IMR-90 (cell line): ENCODE measurements at regions not wholly inside any gene's neighbourhood (a gene's known extent, or its start where the extent isn't known, plus 50 kb on each side); places are given as distances from the start of the nearest gene placed in this dataset.

ENCODE experiments used
- ATAC-seq: fragments of 200-7000 bp; cut with Tn5 transposase; 2 replicates; pipeline ENCODE4 v1.9.1; 2020; ENCODE audit warnings: low read depth, mild to moderate bottlenecking, moderate library complexity
- BruUV-seq: library from RNA; stranded (reverse); fragments of 400-500 nt; replicated peaks from 2 replicates; lab custom pipeline; 2021; lab: Mats Ljungman, UMichigan
- CTCF ChIA-PET: fragments of 300-600 bp; formaldehyde crosslinking; extraction: SDS; loops from one replicate; lab custom pipeline; 2021; ENCODE audit warnings: antibody characterized with exemption; lab: Yijun Ruan, JAX
- POLR2A ChIA-PET: fragments of 300-600 bp; sonication (Branson Sonifier 250); formaldehyde crosslinking; loops from one replicate; lab custom pipeline; 2022; ENCODE audit warnings: antibody characterized with exemption; ENCODE audit not compliant: unreplicated experiment; lab: Charles Lee
- DNase-seq: peaks from one replicate; pipeline ENCODE4 v3.0.0; 2013
- H2AFZ ChIP-seq: replicated peaks from 2 replicates; pipeline ENCODE3; 2013; ENCODE audit warnings: low read length, mild to moderate bottlenecking; ENCODE audit not compliant: poor library complexity
- H2AK5ac ChIP-seq: 2 replicates; pipeline ENCODE4 v1.6.1; 2013; ENCODE audit warnings: low read depth, low read length, inconsistent platforms
- H2AK9ac ChIP-seq: replicated peaks from 2 replicates; pipeline ENCODE3; 2013; ENCODE audit warnings: mild to moderate bottlenecking, low read depth, low read length, moderate library complexity; ENCODE audit not compliant: poor library complexity
- H2BK120ac ChIP-seq: 2 replicates; pipeline ENCODE4 v1.6.1; 2013; ENCODE audit warnings: low read depth, low read length, inconsistent platforms
- H2BK15ac ChIP-seq: 3 replicates; pipeline ENCODE4 v1.6.1; 2013; ENCODE audit warnings: low read depth, low read length, inconsistent platforms
- H2BK20ac ChIP-seq: 2 replicates; pipeline ENCODE4 v1.6.1; 2013; ENCODE audit warnings: low read depth, mild to moderate bottlenecking, inconsistent platforms, low read length, moderate library complexity
- H2BK5ac ChIP-seq: 2 replicates; pipeline ENCODE4 v1.6.1; 2013; ENCODE audit warnings: mild to moderate bottlenecking, low read depth, low read length, inconsistent platforms; ENCODE audit not compliant: poor library complexity, severe bottlenecking
- H3K14ac ChIP-seq: replicated peaks from 2 replicates; pipeline ENCODE4 v1.6.1; 2013; ENCODE audit warnings: low read depth, low read length, inconsistent platforms
- H3K18ac ChIP-seq: 2 replicates; pipeline ENCODE4 v1.6.1; 2013; ENCODE audit warnings: low read depth, low read length, control low read depth
- H3K23ac ChIP-seq: 2 replicates; pipeline ENCODE4 v1.6.1; 2013; ENCODE audit warnings: low read depth, low read length, inconsistent platforms
- H3K27ac ChIP-seq: 2 replicates; pipeline ENCODE4 v1.5.1; 2013; ENCODE audit warnings: mild to moderate bottlenecking, control low read depth, low read length; ENCODE audit not compliant: insufficient read depth
- H3K27me3 ChIP-seq: 2 replicates; pipeline ENCODE4 v1.6.1; 2013; ENCODE audit warnings: low read length; ENCODE audit not compliant: control insufficient read depth, insufficient read depth
- H3K36me3 ChIP-seq: 2 replicates; pipeline ENCODE4 v1.6.1; 2013; ENCODE audit warnings: low read length, mixed read lengths; ENCODE audit not compliant: control insufficient read depth, insufficient read depth
- H3K4ac ChIP-seq: 2 replicates; pipeline ENCODE4 v1.6.1; 2013; ENCODE audit warnings: low read depth, low read length, inconsistent platforms
- H3K4me1 ChIP-seq: 2 replicates; pipeline ENCODE4 v1.6.1; 2013; ENCODE audit warnings: low read length, mixed read lengths; ENCODE audit not compliant: control insufficient read depth, insufficient read depth
- H3K4me2 ChIP-seq: 2 replicates; pipeline ENCODE4 v1.6.1; 2013; ENCODE audit warnings: low read depth, mild to moderate bottlenecking, control low read depth, low read length, moderate library complexity
- H3K4me3 ChIP-seq: 2 replicates; pipeline ENCODE4 v1.5.1; 2013; ENCODE audit warnings: low read depth, mild to moderate bottlenecking, control low read depth, low read length, moderate library complexity; ENCODE audit not compliant: insufficient read depth
- H3K56ac ChIP-seq: 2 replicates; pipeline ENCODE4 v1.6.1; 2013; ENCODE audit warnings: low read length, inconsistent platforms; ENCODE audit not compliant: insufficient read depth; ENCODE audit errors: extremely low read depth
- H3K79me1 ChIP-seq, 2 experiments: 2 replicates each; pipeline ENCODE4 v1.6.1; 2013; ENCODE audit warnings: low read length in 2 of 2, inconsistent platforms in 1 of 2, low read depth in 1 of 2
- H3K9ac ChIP-seq: 2 replicates; pipeline ENCODE4 v1.6.1; 2013; ENCODE audit warnings: low read depth, low read length, control low read depth
- H3K9me1 ChIP-seq: 2 replicates; pipeline ENCODE4 v1.6.1; 2013; ENCODE audit warnings: low read length, inconsistent platforms; ENCODE audit not compliant: insufficient read depth
- H3K9me3 ChIP-seq: 2 replicates; pipeline ENCODE4 v1.6.1; 2013; ENCODE audit warnings: low read length; ENCODE audit not compliant: control insufficient read depth, insufficient read depth
- H4K20me1 ChIP-seq: 2 replicates; pipeline ENCODE4 v1.6.1; 2013; ENCODE audit warnings: low read length, inconsistent platforms; ENCODE audit not compliant: insufficient read depth
- H4K5ac ChIP-seq: 2 replicates; pipeline ENCODE4 v1.6.1; 2013; ENCODE audit warnings: mild to moderate bottlenecking, low read depth, low read length, control low read depth
- H4K8ac ChIP-seq, 2 experiments: 2 replicates each; pipeline ENCODE4 v1.6.1; 2013; ENCODE audit warnings: low read depth in 2 of 2, low read length in 2 of 2, control low read depth in 1 of 2, inconsistent platforms in 1 of 2
- H4K91ac ChIP-seq: 2 replicates; pipeline ENCODE4 v1.6.1; 2013; ENCODE audit warnings: low read depth, low read length, inconsistent platforms; ENCODE audit not compliant: insufficient read depth
- BHLHE40 ChIP-seq: fragments of 150-350 bp; IDR thresholded peaks from 2 replicates; pipeline ENCODE4 v1.6.1; 2016; ENCODE audit warnings: mild to moderate bottlenecking, low read depth, low read length
- CEBPB ChIP-seq: IDR thresholded peaks from 2 replicates; pipeline ENCODE4 v1.6.1; 2012; ENCODE audit warnings: low read depth, low read length, improper control_type of control experiment
- CHD1 ChIP-seq: IDR thresholded peaks from 2 replicates; pipeline ENCODE4 v1.6.1; 2012; ENCODE audit warnings: low read depth, low read length, improper control_type of control experiment
- FOS ChIP-seq: fragments of 150-350 bp; IDR thresholded peaks from 2 replicates; pipeline ENCODE4 v1.6.1; 2016; ENCODE audit warnings: low read depth, low read length
- MAFK ChIP-seq: IDR thresholded peaks from 2 replicates; pipeline ENCODE4 v1.6.1; 2012; ENCODE audit warnings: low read depth, low read length, improper control_type of control experiment
- MAZ ChIP-seq: IDR thresholded peaks from 2 replicates; pipeline ENCODE4 v1.6.1; 2012; ENCODE audit warnings: low read depth, mild to moderate bottlenecking, low read length, improper control_type of control experiment, moderate library complexity, borderline replicate concordance
- MXI1 ChIP-seq: IDR thresholded peaks from 2 replicates; pipeline ENCODE4 v1.6.1; 2012; ENCODE audit warnings: low read depth, mild to moderate bottlenecking, low read length, moderate library complexity, borderline replicate concordance
- NFE2L2 ChIP-seq: fragments of 150-350 bp; IDR thresholded peaks from 2 replicates; pipeline ENCODE4 v1.6.1; 2016; ENCODE audit warnings: low read depth, mild to moderate bottlenecking, low read length
- POLR2A ChIP-seq: IDR thresholded peaks from 2 replicates; pipeline ENCODE4 v1.6.1; 2012; ENCODE audit warnings: mild to moderate bottlenecking, low read depth, low read length
- RAD21 ChIP-seq: IDR thresholded peaks from 2 replicates; pipeline ENCODE4 v1.6.1; 2012; ENCODE audit warnings: low read length, improper control_type of control experiment
- RCOR1 ChIP-seq: IDR thresholded peaks from 2 replicates; pipeline ENCODE4 v1.6.1; 2012; ENCODE audit warnings: mild to moderate bottlenecking, low read length, improper control_type of control experiment; ENCODE audit not compliant: insufficient replicate concordance
- RFX5 ChIP-seq: IDR thresholded peaks from 2 replicates; pipeline ENCODE4 v1.8.0; 2012; ENCODE audit warnings: low read depth, mild to moderate bottlenecking, low read length, moderate library complexity
- SMC3 ChIP-seq: fragments of 150-350 bp; IDR thresholded peaks from 2 replicates; pipeline ENCODE4 v1.6.1; 2016; ENCODE audit warnings: low read depth, mild to moderate bottlenecking, antibody characterized with exemption, low read length, moderate library complexity
- WGBS, 2 experiments: methylation state at CpG; one replicate each; pipeline versions ENCODE4 v1.1.5 to v1.1.7; 2013; ENCODE audit warnings: missing lambda C conversion rate in 2 of 2; ENCODE audit not compliant: insufficient read length in 1 of 2; ENCODE audit errors: extremely low coverage in 2 of 2; 5-methylcytosine and 5-hydroxymethylcytosine counted together
- dilution Hi-C: fragments of 300-500 bp; cut with HindIII; formaldehyde crosslinking; loops from one replicate; pipeline ENCODE4 v1.14.3; 2018; ENCODE audit warnings: low sequenced_read_pairs; ENCODE audit not compliant: unreplicated experiment
- in situ Hi-C: fragments of 300-500 bp; cut with MboI; formaldehyde crosslinking; loops from 3 replicates; pipeline ENCODE4 v1.14.3; 2019; ENCODE audit warnings: low sequenced_read_pairs, inconsistent platforms, mixed read lengths
- intact Hi-C: fragments of 100-400 bp; cut with micrococcal nuclease; formaldehyde crosslinking; loops from 2 replicates; pipeline ENCODE4 v1.10.0; 2022
- TF ChIP-seq, protein P1 (sequence below): fragments of 150-350 bp; IDR thresholded peaks from 2 replicates; pipeline ENCODE4 v1.6.1; 2017; ENCODE audit warnings: mild to moderate bottlenecking, antibody characterized with exemption, low read length, low read depth
- TF ChIP-seq, protein P2 (sequence below): fragments of 150-350 bp; IDR thresholded peaks from 2 replicates; pipeline ENCODE4 v1.6.1; 2016; ENCODE audit warnings: low read depth, mild to moderate bottlenecking, low read length, moderate library complexity, borderline replicate concordance
- TF ChIP-seq, protein P3 (sequence below): conservative IDR thresholded peaks from 2 replicates; pipeline ENCODE4 v1.5.1; 2012; ENCODE audit warnings: mild to moderate bottlenecking, low read depth, low read length, improper control_type of control experiment

DNA sequence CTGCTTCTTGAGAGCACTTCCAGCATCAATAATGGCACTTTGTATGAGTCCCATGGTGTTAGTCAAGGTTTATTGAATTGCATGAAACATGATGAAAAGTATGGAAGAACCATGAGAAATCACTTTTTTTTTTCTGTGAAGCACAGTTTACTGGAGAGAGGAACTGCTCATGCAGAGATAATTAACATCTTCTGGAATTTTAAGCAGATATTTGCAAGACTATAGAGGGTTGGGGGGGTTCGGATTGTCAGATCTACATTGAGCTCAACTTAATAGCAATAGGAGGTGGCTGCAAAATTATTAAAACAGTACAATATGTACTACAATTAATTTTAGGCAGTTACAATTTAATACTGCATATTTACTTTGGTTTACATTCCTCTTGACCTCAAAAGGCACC lies 204.4 kb upstream of the CDH10 start:
- H3K27ac ChIP-seq: no peak overlapping the region
- no peaks in the 10 kb centered on the region for H3K36me3 ChIP-seq
- intact Hi-C loops: no loop called here
- ATAC-seq (no peak), DNase-seq (no peak)
- no peak overlapping the region for H4K91ac ChIP-seq
- no TSS peak for BruUV-seq
- H4K20me1 ChIP-seq: no peaks in the 10 kb centered on the region
- no CpG with 5 or more reads among the region's 1 CpG for WGBS, 2 experiments
- H3K18ac ChIP-seq: no peak overlapping the region
- no peak overlapping the region for H2AK5ac ChIP-seq
- H2BK120ac ChIP-seq: no peak overlapping the region
- ChIA-PET POLR2A (no interaction called here), CTCF (no interaction called here)
- H2BK5ac ChIP-seq: no peak overlapping the region
- no peak overlapping the region for H2AK9ac ChIP-seq
- no peak overlapping the region for H3K4me3 ChIP-seq
- no peak overlapping the region for H3K4ac ChIP-seq
- no peak overlapping the region for H2BK20ac ChIP-seq
- TF ChIP-seq CEBPB (no peak), POLR2A (no peak), MXI1 (no peak), MAFK (no peak), CHD1 (no peak), SMC3 (no peak), NFE2L2 (no peak), FOS (no peak), RFX5 (no peak), RCOR1 (no peak), MAZ (no peak), BHLHE40 (no peak), RAD21 (no peak)
- TF ChIP-seq, protein P1, sequence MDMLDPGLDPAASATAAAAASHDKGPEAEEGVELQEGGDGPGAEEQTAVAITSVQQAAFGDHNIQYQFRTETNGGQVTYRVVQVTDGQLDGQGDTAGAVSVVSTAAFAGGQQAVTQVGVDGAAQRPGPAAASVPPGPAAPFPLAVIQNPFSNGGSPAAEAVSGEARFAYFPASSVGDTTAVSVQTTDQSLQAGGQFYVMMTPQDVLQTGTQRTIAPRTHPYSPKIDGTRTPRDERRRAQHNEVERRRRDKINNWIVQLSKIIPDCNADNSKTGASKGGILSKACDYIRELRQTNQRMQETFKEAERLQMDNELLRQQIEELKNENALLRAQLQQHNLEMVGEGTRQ: no peak
- TF ChIP-seq, protein P2, sequence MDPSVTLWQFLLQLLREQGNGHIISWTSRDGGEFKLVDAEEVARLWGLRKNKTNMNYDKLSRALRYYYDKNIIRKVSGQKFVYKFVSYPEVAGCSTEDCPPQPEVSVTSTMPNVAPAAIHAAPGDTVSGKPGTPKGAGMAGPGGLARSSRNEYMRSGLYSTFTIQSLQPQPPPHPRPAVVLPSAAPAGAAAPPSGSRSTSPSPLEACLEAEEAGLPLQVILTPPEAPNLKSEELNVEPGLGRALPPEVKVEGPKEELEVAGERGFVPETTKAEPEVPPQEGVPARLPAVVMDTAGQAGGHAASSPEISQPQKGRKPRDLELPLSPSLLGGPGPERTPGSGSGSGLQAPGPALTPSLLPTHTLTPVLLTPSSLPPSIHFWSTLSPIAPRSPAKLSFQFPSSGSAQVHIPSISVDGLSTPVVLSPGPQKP: no peak
- TF ChIP-seq, protein P3, sequence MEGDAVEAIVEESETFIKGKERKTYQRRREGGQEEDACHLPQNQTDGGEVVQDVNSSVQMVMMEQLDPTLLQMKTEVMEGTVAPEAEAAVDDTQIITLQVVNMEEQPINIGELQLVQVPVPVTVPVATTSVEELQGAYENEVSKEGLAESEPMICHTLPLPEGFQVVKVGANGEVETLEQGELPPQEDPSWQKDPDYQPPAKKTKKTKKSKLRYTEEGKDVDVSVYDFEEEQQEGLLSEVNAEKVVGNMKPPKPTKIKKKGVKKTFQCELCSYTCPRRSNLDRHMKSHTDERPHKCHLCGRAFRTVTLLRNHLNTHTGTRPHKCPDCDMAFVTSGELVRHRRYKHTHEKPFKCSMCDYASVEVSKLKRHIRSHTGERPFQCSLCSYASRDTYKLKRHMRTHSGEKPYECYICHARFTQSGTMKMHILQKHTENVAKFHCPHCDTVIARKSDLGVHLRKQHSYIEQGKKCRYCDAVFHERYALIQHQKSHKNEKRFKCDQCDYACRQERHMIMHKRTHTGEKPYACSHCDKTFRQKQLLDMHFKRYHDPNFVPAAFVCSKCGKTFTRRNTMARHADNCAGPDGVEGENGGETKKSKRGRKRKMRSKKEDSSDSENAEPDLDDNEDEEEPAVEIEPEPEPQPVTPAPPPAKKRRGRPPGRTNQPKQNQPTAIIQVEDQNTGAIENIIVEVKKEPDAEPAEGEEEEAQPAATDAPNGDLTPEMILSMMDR: no peak
- H3K4me1 ChIP-seq: no peaks in the 10 kb centered on the region
- no peak overlapping the region for H4K5ac ChIP-seq
- no peak overlapping the region for H3K4me2 ChIP-seq
- H2AFZ ChIP-seq: no peak overlapping the region
- H3K56ac ChIP-seq: no peak overlapping the region
- no peak overlapping the region for H4K8ac ChIP-seq
- peaks cover 2% of the 10 kb centered on the region for H3K9me3 ChIP-seq
- H3K27me3 ChIP-seq: no peaks in the 10 kb centered on the region
- no peaks in the 10 kb centered on the region for H3K79me1 ChIP-seq
- no peaks in the 10 kb centered on the region for H3K9me1 ChIP-seq
- no peak overlapping the region for H3K23ac ChIP-seq
- H3K14ac ChIP-seq: no peak overlapping the region
- H2BK15ac ChIP-seq: no peak overlapping the region
- dilution Hi-C loops: no loop called here
- H3K9ac ChIP-seq: no peak overlapping the region
- in situ Hi-C loops: no loop called here
